Astrocyte of the spinal cord (primary cell): ENCODE measurements at regions not wholly inside any gene's neighbourhood (a gene's known extent, or its start where the extent isn't known, plus 50 kb on each side); places are given as distances from the start of the nearest gene placed in this dataset.

Experiments
- DNase-seq: peaks from one replicate; pipeline ENCODE4 v3.0.0; 2011; ENCODE audit warnings: low read depth, low spot score
- H3K4me3 ChIP-seq: 2 replicates; pipeline ENCODE4 v1.5.1; 2011; ENCODE audit warnings: low read depth, mild to moderate bottlenecking, low read length, moderate library complexity
- CTCF ChIP-seq: IDR thresholded peaks from 2 replicates; pipeline ENCODE4 v1.5.1; 2012; ENCODE audit warnings: low read depth, mild to moderate bottlenecking, low read length, inconsistent platforms
- in situ Hi-C: cut with HindIII; loops from 2 replicates; pipeline ENCODE4 v1.10.0; 2017; ENCODE audit warnings: low sequenced_read_pairs

- no peak for TF ChIP-seq CTCF
- in situ Hi-C loops = no loop called here
- H3K4me3 ChIP-seq = no peak overlapping the region
- no peak for DNase-seq
Measured at GRCh38 chr2:58369594-58369993, 128.5 kb upstream of the FANCL start.

GRCh38 chr2:58364098-58364497 lies 123.0 kb upstream of the FANCL start:
- no peak overlapping the region for H3K4me3 ChIP-seq
- DNase-seq = no peak
- no peak for TF ChIP-seq CTCF
- in situ Hi-C loops = no loop called here

- no peak for DNase-seq
- TF ChIP-seq CTCF = no peak
- in situ Hi-C loops = no loop called here
- H3K4me3 ChIP-seq = no peak overlapping the region
Measured at GRCh38 chr2:58358026-58358425, 116.9 kb upstream of the FANCL start.

GRCh38 chr2:58357521-58357920 lies 116.4 kb upstream of the FANCL start:
- TF ChIP-seq CTCF = no peak
- in situ Hi-C loops = no loop called here
- DNase-seq = no peak
- H3K4me3 ChIP-seq = no peak overlapping the region

- in situ Hi-C loops = no loop called here
- no peak for DNase-seq
- H3K4me3 ChIP-seq = no peak overlapping the region
- no peak for TF ChIP-seq CTCF
Measured at GRCh38 chr2:58354230-58354629, 113.1 kb upstream of the FANCL start.

- in situ Hi-C loops = no loop called here
- no peak for DNase-seq
- no peak for TF ChIP-seq CTCF
Measured at GRCh38 chr2:58350484-58350883, 109.4 kb upstream of the FANCL start.

GRCh38 chr2:58347810-58348209 lies 106.7 kb upstream of the FANCL start:
- in situ Hi-C loops = no loop called here
- DNase-seq = no peak
- TF ChIP-seq CTCF = no peak
- no peak overlapping the region for H3K4me3 ChIP-seq

More at GRCh38 chr2:58350484-58350883, 109.4 kb upstream of the FANCL start:
- no peak overlapping the region for H3K4me3 ChIP-seq
